ENCODE measurements at regions not wholly inside any gene's neighbourhood (a gene's known extent, or its start where the extent isn't known, plus 50 kb on each side); places are given as distances from the start of the nearest gene placed in this dataset.

- no peak for DNase-seq
These were observed 801.7 kb upstream of the DPPA4 start for GRCh38 chr3:110139048-110139447.

GRCh38 chr3:110139821-110140220, 802.5 kb upstream of the DPPA4 start:
- no peak for DNase-seq

- no peak for DNase-seq
These were observed 812.4 kb upstream of the DPPA4 start for GRCh38 chr3:110149763-110150162.

- no peak for DNase-seq
These were observed 819.9 kb upstream of the DPPA4 start for GRCh38 chr3:110157221-110157620.

GRCh38 chr3:110164632-110165369, 827.5 kb upstream of the DPPA4 start:
- DNase-seq, result no peak

GRCh38 chr3:110165370-110165743, 828.0 kb upstream of the DPPA4 start:
- no peak for DNase-seq

- DNase-seq, result no peak
These were observed 828.4 kb upstream of the DPPA4 start for GRCh38 chr3:110165753-110166152.

GRCh38 chr3:110166791-110167190, 829.4 kb upstream of the DPPA4 start:
- DNase-seq, result no peak

- no peak for DNase-seq
These were observed 837.6 kb upstream of the DPPA4 start for GRCh38 chr3:110174908-110175307.

- no peak for DNase-seq
These were observed 841.6 kb upstream of the DPPA4 start for GRCh38 chr3:110178965-110179364.

GRCh38 chr3:110180733-110181132, 843.4 kb upstream of the DPPA4 start:
- DNase-seq, result no peak

- DNase-seq, result no peak
These were observed 843.9 kb upstream of the DPPA4 start for GRCh38 chr3:110181226-110181625.

- DNase-seq, result no peak
These were observed 847.2 kb upstream of the DPPA4 start for GRCh38 chr3:110184536-110184935.

- no peak for DNase-seq
These were observed 855.7 kb upstream of the DPPA4 start for GRCh38 chr3:110193074-110193473.

- no peak for DNase-seq
These were observed 861.6 kb upstream of the DPPA4 start for GRCh38 chr3:110198717-110199587.

GRCh38 chr3:110199588-110199943, 862.2 kb upstream of the DPPA4 start:
- DNase-seq, result no peak

GRCh38 chr3:110210086-110210660, 861.4 kb upstream of the NECTIN3 start:
- DNase-seq, result no peak

- no peak for DNase-seq
These were observed 845.0 kb upstream of the NECTIN3 start for GRCh38 chr3:110226645-110227044.

- DNase-seq, result no peak
These were observed 843.6 kb upstream of the NECTIN3 start for GRCh38 chr3:110227991-110228390.

- no peak for DNase-seq
These were observed 836.8 kb upstream of the NECTIN3 start for GRCh38 chr3:110234831-110235230.

GRCh38 chr3:110236976-110237610, 834.5 kb upstream of the NECTIN3 start:
- no peak for DNase-seq

GRCh38 chr3:110243081-110243480, 828.5 kb upstream of the NECTIN3 start:
- no peak for DNase-seq

- no peak for DNase-seq
These were observed 824.7 kb upstream of the NECTIN3 start for GRCh38 chr3:110246796-110247376.
